Lung microvascular endothelial cell (primary cell): ENCODE measurements at regions not wholly inside any gene's neighbourhood (a gene's known extent, or its start where the extent isn't known, plus 50 kb on each side); places are given as distances from the start of the nearest gene placed in this dataset.

Experiments used
- DNase-seq, 2 donors: peaks; one replicate each; pipeline versions ENCODE4 v3.0.0 to v3.0.0-alpha.2; 2010; ENCODE audit warnings: low read depth in 2 of 2

- no peak for DNase-seq
These were observed 456.0 kb upstream of the SPANXN1 start for GRCh38 chrX:144791298-144791697.

GRCh38 chrX:144798972-144799371 lies 448.3 kb upstream of the SPANXN1 start:
- DNase-seq, result no peak

- no peak for DNase-seq
These were observed 445.5 kb upstream of the SPANXN1 start for GRCh38 chrX:144801786-144802185.

- no peak for DNase-seq
These were observed 438.3 kb upstream of the SPANXN1 start for GRCh38 chrX:144809025-144809424.

- DNase-seq, result no peak
These were observed 436.8 kb upstream of the SPANXN1 start for GRCh38 chrX:144810539-144810938.

GRCh38 chrX:144819406-144819805 lies 427.9 kb upstream of the SPANXN1 start:
- no peak for DNase-seq

- no peak for DNase-seq
These were observed 406.7 kb upstream of the SPANXN1 start for GRCh38 chrX:144840616-144841015.

GRCh38 chrX:144849141-144849540 lies 398.2 kb upstream of the SPANXN1 start:
- no peak for DNase-seq

GRCh38 chrX:144896323-144896722 lies 351.0 kb upstream of the SPANXN1 start:
- DNase-seq, result no peak

GRCh38 chrX:144901521-144901920 lies 345.8 kb upstream of the SPANXN1 start:
- DNase-seq, result no peak

GRCh38 chrX:144916785-144917184 lies 330.5 kb upstream of the SPANXN1 start:
- DNase-seq, result no peak

GRCh38 chrX:144918936-144919335 lies 328.4 kb upstream of the SPANXN1 start:
- DNase-seq, result no peak

- no peak for DNase-seq
These were observed 300.6 kb upstream of the SPANXN1 start for GRCh38 chrX:144946666-144947065.
